Lower leg skin (tissue), 3 donors: ENCODE measurements at regions not wholly inside any gene's neighbourhood (a gene's known extent, or its start where the extent isn't known, plus 50 kb on each side); places are given as distances from the start of the nearest gene placed in this dataset.

Experiments used
- POLR2A ChIP-seq, 2 donors: fragments of 450-650 bp; IDR thresholded peaks; one replicate each; pipeline ENCODE4 v1.6.1; 2016 to 2017; ENCODE audit warnings: antibody characterized with exemption in 2 of 2, mild to moderate bottlenecking in 1 of 2, moderate library complexity in 1 of 2
- TF ChIP-seq, protein P1 (sequence below), 3 donors: fragments of 450-650 bp; IDR thresholded peaks; one replicate each; pipeline ENCODE4 v1.5.1; 2016; ENCODE audit warnings: antibody characterized with exemption in 3 of 3, mild to moderate bottlenecking in 3 of 3, moderate library complexity in 2 of 3

DNA sequence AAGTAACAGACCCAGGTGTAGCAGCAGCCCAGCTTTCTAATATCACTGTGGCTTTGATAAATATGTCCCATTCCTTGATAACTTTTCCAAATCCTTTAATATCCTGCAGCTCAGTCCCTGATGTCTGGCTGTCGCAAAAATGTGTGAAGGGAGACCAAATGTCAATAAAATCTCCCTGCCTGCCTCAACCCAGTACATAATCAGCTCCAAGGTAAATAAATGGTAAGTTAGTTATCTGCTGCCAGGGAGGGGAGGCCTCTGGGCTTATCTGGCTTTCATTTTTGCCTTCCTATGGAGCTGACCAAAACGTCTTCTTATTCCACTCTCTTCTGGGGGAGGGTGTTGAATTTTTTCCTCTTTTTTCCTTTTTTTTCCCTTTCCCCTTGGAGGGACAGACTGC, 630.6 kb downstream of the MID1IP1 start:
- TF ChIP-seq, protein P1, sequence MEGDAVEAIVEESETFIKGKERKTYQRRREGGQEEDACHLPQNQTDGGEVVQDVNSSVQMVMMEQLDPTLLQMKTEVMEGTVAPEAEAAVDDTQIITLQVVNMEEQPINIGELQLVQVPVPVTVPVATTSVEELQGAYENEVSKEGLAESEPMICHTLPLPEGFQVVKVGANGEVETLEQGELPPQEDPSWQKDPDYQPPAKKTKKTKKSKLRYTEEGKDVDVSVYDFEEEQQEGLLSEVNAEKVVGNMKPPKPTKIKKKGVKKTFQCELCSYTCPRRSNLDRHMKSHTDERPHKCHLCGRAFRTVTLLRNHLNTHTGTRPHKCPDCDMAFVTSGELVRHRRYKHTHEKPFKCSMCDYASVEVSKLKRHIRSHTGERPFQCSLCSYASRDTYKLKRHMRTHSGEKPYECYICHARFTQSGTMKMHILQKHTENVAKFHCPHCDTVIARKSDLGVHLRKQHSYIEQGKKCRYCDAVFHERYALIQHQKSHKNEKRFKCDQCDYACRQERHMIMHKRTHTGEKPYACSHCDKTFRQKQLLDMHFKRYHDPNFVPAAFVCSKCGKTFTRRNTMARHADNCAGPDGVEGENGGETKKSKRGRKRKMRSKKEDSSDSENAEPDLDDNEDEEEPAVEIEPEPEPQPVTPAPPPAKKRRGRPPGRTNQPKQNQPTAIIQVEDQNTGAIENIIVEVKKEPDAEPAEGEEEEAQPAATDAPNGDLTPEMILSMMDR (IDR thresholded peaks at IDR 0.05) = no peak
- TF ChIP-seq POLR2A (IDR thresholded peaks at IDR 0.05) = no peak
